ENCODE measurements at regions not wholly inside any gene's neighbourhood (a gene's known extent, or its start where the extent isn't known, plus 50 kb on each side); places are given as distances from the start of the nearest gene placed in this dataset.

- TF ChIP-seq PRDM2 (tag by site-specific recombination; IDR thresholded peaks at IDR 0.05; ENCODE audit: borderline replicate concordance) = no peak
- no peak for TF ChIP-seq ZFP37 (tag by site-specific recombination; IDR thresholded peaks at IDR 0.05)
- no peak for TF ChIP-seq ZNF19 (tag by site-specific recombination; IDR thresholded peaks at IDR 0.05; ENCODE audit: low read depth)
- no peak for TF ChIP-seq ZNF184 (tag by site-specific recombination; IDR thresholded peaks at IDR 0.05)
- no peak for TF ChIP-seq KLF17 (tag by site-specific recombination; IDR thresholded peaks at IDR 0.05)
- TF ChIP-seq HOXC10 (CRISPR knock-in tag; IDR thresholded peaks at IDR 0.05) = no peak
- TF ChIP-seq ZNF777 (tag by site-specific recombination; IDR thresholded peaks at IDR 0.05; ENCODE audit: borderline replicate concordance) = no peak
These were observed 85.7 kb upstream of the XCR1 start (continued) for GRCh38 chr3:46112984-46113383.

- ChIA-PET CTCF (no interaction called here), POLR2A (no interaction called here)
- Histone ChIP-seq H3K36me3 (ENCODE audit: control insufficient read depth in 2 of 2, insufficient read depth in 1 of 2, low read length in 2 of 2) (no peaks in the 10 kb centered on the region), H3K27ac (ENCODE audit: extremely low read depth, low read depth, low read length) (no peak overlapping the region), H3K4me3 (ENCODE audit: low read depth, low read length) (no peak overlapping the region), H3K4me1 (ENCODE audit: control insufficient read depth, insufficient read depth, low read length) (no peaks in the 10 kb centered on the region), H3K9me3 (ENCODE audit: control insufficient read depth, insufficient read depth, low read depth, low read length) (no peaks in the 10 kb centered on the region)
- TF ChIP-seq ZNF211 (tag by site-specific recombination; IDR thresholded peaks at IDR 0.05; ENCODE audit: low read depth) (no peak), ZNF629 (tag by site-specific recombination; IDR thresholded peaks at IDR 0.05) (no peak), ZNF292 (tag by site-specific recombination; IDR thresholded peaks at IDR 0.05; ENCODE audit: borderline replicate concordance, low read depth) (no peak), ZNF423 (tag by site-specific recombination; IDR thresholded peaks at IDR 0.05) (no peak), ZNF324 (tag by site-specific recombination; IDR thresholded peaks at IDR 0.05) (no peak), ZNF140 (tag by site-specific recombination; IDR thresholded peaks at IDR 0.05) (no peak), KLF7 (tag by site-specific recombination; IDR thresholded peaks at IDR 0.05; ENCODE audit: borderline replicate concordance) (no peak), GLIS1 (tag by site-specific recombination; IDR thresholded peaks at IDR 0.05) (no peak), ZBTB21 (tag by site-specific recombination; IDR thresholded peaks at IDR 0.05) (no peak), CTCF (tag by site-specific recombination; IDR thresholded peaks at IDR 0.05) (no peak), ATF2 (tag by site-specific recombination; IDR thresholded peaks at IDR 0.05; ENCODE audit: low read depth) (no peak), ZBTB26 (tag by site-specific recombination; optimal IDR thresholded peaks at IDR 0.05) (no peak), ZNF791 (tag by site-specific recombination; IDR thresholded peaks at IDR 0.05) (no peak), ZNF785 (tag by site-specific recombination; IDR thresholded peaks at IDR 0.05) (no peak), ZNF174 (tag by site-specific recombination; IDR thresholded peaks at IDR 0.05) (no peak), ZNF768 (tag by site-specific recombination; IDR thresholded peaks at IDR 0.05) (no peak), KLF8 (tag by site-specific recombination; IDR thresholded peaks at IDR 0.05) (no peak), ZNF341 (tag by site-specific recombination; IDR thresholded peaks at IDR 0.05; ENCODE audit: low read depth) (no peak)
These were observed 85.0 kb upstream of the XCR1 start for GRCh38 chr3:46112296-46112695.

Measured in HEK293 (cell line).